DND-41 (cell line): ENCODE measurements at regions not wholly inside any gene's neighbourhood (a gene's known extent, or its start where the extent isn't known, plus 50 kb on each side); places are given as distances from the start of the nearest gene placed in this dataset.

Experiments
- ATAC-seq: fragments of 200-7000 bp; cut with Tn5 transposase; 3 replicates; pipeline ENCODE4 v1.9.1; 2021; ENCODE audit warnings: low read depth; ENCODE audit not compliant: insufficient read depth
- DNase-seq: peaks from one replicate; pipeline ENCODE4 v3.0.0-alpha.2; 2020
- H2AFZ ChIP-seq: 2 replicates; pipeline ENCODE4 v1.6.0; 2012; ENCODE audit warnings: low read depth, low read length
- H3K27ac ChIP-seq: 2 replicates; pipeline ENCODE4 v1.5.1; 2012; ENCODE audit warnings: low read length, inconsistent platforms
- H3K27me3 ChIP-seq: fragments of 200-600 bp; sonication (generic); 2 replicates; pipeline ENCODE4 v1.6.0; 2012; ENCODE audit warnings: low read length, mild to moderate bottlenecking, inconsistent platforms; ENCODE audit not compliant: insufficient read depth, poor library complexity
- H3K36me3 ChIP-seq: 2 replicates; pipeline ENCODE4 v1.5.1; 2012; ENCODE audit warnings: low read length, inconsistent platforms; ENCODE audit not compliant: insufficient read depth
- H3K4me1 ChIP-seq: 2 replicates; pipeline ENCODE4 v1.5.1; 2012; ENCODE audit warnings: mild to moderate bottlenecking, low read length; ENCODE audit not compliant: insufficient read depth
- H3K4me2 ChIP-seq: 2 replicates; pipeline ENCODE4 v1.6.0; 2012; ENCODE audit warnings: mild to moderate bottlenecking, moderate library complexity, low read length, inconsistent platforms; ENCODE audit not compliant: insufficient read depth
- H3K4me3 ChIP-seq, 2 experiments: fragments of 200-600 bp in 1 of 2; shearing (Covaris generic) in 1 of 2; 2 replicates each; pipeline ENCODE4 v1.5.1; 2012 to 2016; ENCODE audit warnings: inconsistent platforms in 2 of 2, low read length in 2 of 2, mild to moderate bottlenecking in 2 of 2, low read depth in 1 of 2, moderate library complexity in 1 of 2
- H3K79me2 ChIP-seq: 2 replicates; pipeline ENCODE4 v1.6.0; 2012; ENCODE audit warnings: low read length, inconsistent platforms; ENCODE audit not compliant: insufficient read depth
- H3K9ac ChIP-seq: 2 replicates; pipeline ENCODE4 v1.6.0; 2012; ENCODE audit warnings: low read depth, mild to moderate bottlenecking, inconsistent platforms, low read length, moderate library complexity
- H3K9me3 ChIP-seq: 2 replicates; pipeline ENCODE4 v1.5.1; 2012; ENCODE audit warnings: low read length, moderate library complexity, mild to moderate bottlenecking, inconsistent platforms; ENCODE audit not compliant: insufficient read depth, severe bottlenecking
- H4K20me1 ChIP-seq: 2 replicates; pipeline ENCODE4 v1.6.0; 2012; ENCODE audit warnings: low read length; ENCODE audit not compliant: insufficient read depth
- CTCF ChIP-seq: IDR thresholded peaks from 2 replicates; pipeline ENCODE4 v1.5.1; 2012; ENCODE audit warnings: borderline replicate concordance, low read length, moderate library complexity, mild to moderate bottlenecking; ENCODE audit not compliant: poor library complexity, severe bottlenecking; ENCODE audit errors: extremely low read depth
- EZH2 ChIP-seq: IDR thresholded peaks from 3 replicates; pipeline ENCODE4 v1.6.1; 2012; ENCODE audit warnings: borderline replicate concordance, low read depth, mild to moderate bottlenecking, moderate library complexity, low read length, inconsistent platforms; ENCODE audit not compliant: severe bottlenecking

GRCh38 chr6:90765491-90765890 is 178.6 kb upstream of the MAP3K7 start:
- no peak overlapping the region for H3K4me2 ChIP-seq
- DNase-seq (no peak), ATAC-seq (no peak)
- H3K4me3 ChIP-seq = no peak overlapping the region
- no peaks in the 10 kb centered on the region for H3K27me3 ChIP-seq
- no peaks in the 10 kb centered on the region for H3K9me3 ChIP-seq
- no peak overlapping the region for H3K27ac ChIP-seq
- no peaks in the 10 kb centered on the region for H3K79me2 ChIP-seq
- H3K36me3 ChIP-seq = no peaks in the 10 kb centered on the region
- no peaks in the 10 kb centered on the region for H4K20me1 ChIP-seq
- no peaks in the 10 kb centered on the region for H3K4me1 ChIP-seq
- no peak overlapping the region for H2AFZ ChIP-seq
- no peak overlapping the region for H3K9ac ChIP-seq
- TF ChIP-seq EZH2 (no peak), CTCF (no peak)

- Histone ChIP-seq H3K36me3 (no peaks in the 10 kb centered on the region), H2AFZ (no peak overlapping the region), H3K9ac (no peak overlapping the region), H3K4me2 (no peak overlapping the region), H3K4me1 (no peaks in the 10 kb centered on the region), H3K79me2 (no peaks in the 10 kb centered on the region), H3K9me3 (no peaks in the 10 kb centered on the region), H3K27me3 (no peaks in the 10 kb centered on the region), H3K27ac (no peak overlapping the region), H4K20me1 (no peaks in the 10 kb centered on the region), H3K4me3 (no peak overlapping the region)
- TF ChIP-seq CTCF = no peak
- TF ChIP-seq EZH2 = no peak
- ATAC-seq = no peak
- no peak for DNase-seq
Observed at GRCh38 chr6:90764001-90764400, 177.1 kb upstream of the MAP3K7 start.

- Histone ChIP-seq H3K79me2 (no peaks in the 10 kb centered on the region), H3K9ac (no peak overlapping the region), H3K4me1 (no peaks in the 10 kb centered on the region), H3K27ac (no peak overlapping the region), H3K27me3 (no peaks in the 10 kb centered on the region), H3K36me3 (no peaks in the 10 kb centered on the region), H4K20me1 (no peaks in the 10 kb centered on the region), H3K9me3 (no peaks in the 10 kb centered on the region), H3K4me2 (no peak overlapping the region), H3K4me3 (no peak overlapping the region), H2AFZ (no peak overlapping the region)
- no peak for TF ChIP-seq EZH2
- no peak for TF ChIP-seq CTCF
- no peak for DNase-seq
- no peak for ATAC-seq
Observed at GRCh38 chr6:90759664-90760063, 172.8 kb upstream of the MAP3K7 start.

GRCh38 chr6:90758741-90759140 is 171.9 kb upstream of the MAP3K7 start:
- no peak overlapping the region for H3K27ac ChIP-seq
- no peak overlapping the region for H3K9ac ChIP-seq
- H3K79me2 ChIP-seq = no peaks in the 10 kb centered on the region
- no peak overlapping the region for H3K4me2 ChIP-seq
- H3K4me1 ChIP-seq = no peaks in the 10 kb centered on the region
- H3K36me3 ChIP-seq = no peaks in the 10 kb centered on the region
- TF ChIP-seq EZH2 (no peak), CTCF (no peak)
- no peak overlapping the region for H2AFZ ChIP-seq
- no peaks in the 10 kb centered on the region for H3K9me3 ChIP-seq
- no peaks in the 10 kb centered on the region for H4K20me1 ChIP-seq
- no peaks in the 10 kb centered on the region for H3K27me3 ChIP-seq
- DNase-seq (no peak), ATAC-seq (no peak)
- no peak overlapping the region for H3K4me3 ChIP-seq
